ENCODE measurements at regions not wholly inside any gene's neighbourhood (a gene's known extent, or its start where the extent isn't known, plus 50 kb on each side); places are given as distances from the start of the nearest gene placed in this dataset.
"Not testable (repeated sequence)": the region's sequence is repeated elsewhere in the genome, so short reads cannot be mapped to it uniquely, and the experiment has no call there.

- no peak for DNase-seq (ENCODE audit: low read depth in 2 of 2)
These were observed 219.4 kb downstream of the DUSP10 start for GRCh38 chr1:221522529-221522940.

- DNase-seq (ENCODE audit: low read depth in 2 of 2) = no peak
These were observed 216.1 kb downstream of the DUSP10 start for GRCh38 chr1:221525749-221526148.

- no peak for DNase-seq (ENCODE audit: low read depth in 2 of 2)
These were observed 214.6 kb downstream of the DUSP10 start for GRCh38 chr1:221527302-221527701.

- DNase-seq (ENCODE audit: low read depth in 2 of 2) = no peak
These were observed 213.8 kb downstream of the DUSP10 start for GRCh38 chr1:221527886-221528624.

GRCh38 chr1:221530159-221530558 is 211.7 kb downstream of the DUSP10 start:
- not testable (repeated sequence) for DNase-seq (ENCODE audit: low read depth in 2 of 2)

GRCh38 chr1:221530791-221531190 is 211.1 kb downstream of the DUSP10 start:
- DNase-seq (ENCODE audit: low read depth in 2 of 2) = no peak

- no peak for DNase-seq (ENCODE audit: low read depth in 2 of 2)
These were observed 209.7 kb downstream of the DUSP10 start for GRCh38 chr1:221532071-221532773.

- no peak for DNase-seq (ENCODE audit: low read depth in 2 of 2)
These were observed 200.6 kb downstream of the DUSP10 start for GRCh38 chr1:221541296-221541695.

GRCh38 chr1:221543529-221544120 is 198.3 kb downstream of the DUSP10 start:
- DNase-seq (ENCODE audit: low read depth in 2 of 2) = no peak

GRCh38 chr1:221548942-221549341 is 192.9 kb downstream of the DUSP10 start:
- no peak for DNase-seq (ENCODE audit: low read depth in 2 of 2)

- no peak for DNase-seq (ENCODE audit: low read depth in 2 of 2)
These were observed 192.1 kb downstream of the DUSP10 start for GRCh38 chr1:221549815-221550214.

- not testable (repeated sequence) for DNase-seq (ENCODE audit: low read depth in 2 of 2)
These were observed 189.1 kb downstream of the DUSP10 start for GRCh38 chr1:221552792-221553191.

GRCh38 chr1:221555689-221556433 is 186.0 kb downstream of the DUSP10 start:
- DNase-seq (ENCODE audit: low read depth in 2 of 2) = no peak

GRCh38 chr1:221556435-221556834 is 185.5 kb downstream of the DUSP10 start:
- DNase-seq (ENCODE audit: low read depth in 2 of 2) = no peak

- DNase-seq (ENCODE audit: low read depth in 2 of 2) = peak; percentile 30 to 37
These were observed 184.9 kb downstream of the DUSP10 start for GRCh38 chr1:221557013-221557412.

GRCh38 chr1:221558396-221558795 is 183.5 kb downstream of the DUSP10 start:
- no peak for DNase-seq (ENCODE audit: low read depth in 2 of 2)

- DNase-seq (ENCODE audit: low read depth in 2 of 2) = no peak
These were observed 182.0 kb downstream of the DUSP10 start for GRCh38 chr1:221559911-221560310.

GRCh38 chr1:221562542-221563475 is 179.1 kb downstream of the DUSP10 start:
- no peak for DNase-seq (ENCODE audit: low read depth in 2 of 2)

- DNase-seq (ENCODE audit: low read depth in 2 of 2) = no peak
These were observed 178.4 kb downstream of the DUSP10 start for GRCh38 chr1:221563476-221563921.

GRCh38 chr1:221564891-221565290 is 177.0 kb downstream of the DUSP10 start:
- DNase-seq (ENCODE audit: low read depth in 2 of 2) = no peak

- DNase-seq (ENCODE audit: low read depth in 2 of 2) = no peak
These were observed 176.2 kb downstream of the DUSP10 start for GRCh38 chr1:221565711-221566110.

All from fibroblast of skin of left biceps (primary cell).